ENCODE measurements at regions not wholly inside any gene's neighbourhood (a gene's known extent, or its start where the extent isn't known, plus 50 kb on each side); places are given as distances from the start of the nearest gene placed in this dataset.
"Not testable (repeated sequence)": the region's sequence is repeated elsewhere in the genome, so short reads cannot be mapped to it uniquely, and the experiment has no call there.

DNA sequence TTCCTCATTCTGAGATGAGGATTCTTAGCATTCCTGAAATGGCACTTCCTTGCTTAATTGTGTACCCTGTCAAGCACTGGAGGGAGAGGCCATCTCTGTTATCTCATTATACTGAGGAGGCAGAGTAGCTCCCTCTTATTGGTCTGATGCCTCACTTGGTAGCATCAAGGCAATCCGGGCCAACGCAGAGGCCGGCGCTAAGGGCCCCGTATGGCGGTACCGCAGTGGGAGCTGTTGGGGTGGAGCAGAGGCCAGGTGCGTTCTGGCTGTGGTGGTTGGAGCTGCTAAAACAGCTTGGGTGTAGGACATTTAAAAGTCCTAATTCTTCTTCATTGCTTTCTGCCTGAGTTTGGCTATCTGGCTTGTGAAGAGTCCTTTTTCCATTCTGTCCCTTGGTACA, 333.7 kb upstream of the NPAP1 start:
- not testable (repeated sequence) for TF ChIP-seq EP300, MXI1 (conservative IDR thresholded peaks at IDR 0.05; ENCODE audit: poor library complexity, severe bottlenecking)
- TF ChIP-seq, protein P1, sequence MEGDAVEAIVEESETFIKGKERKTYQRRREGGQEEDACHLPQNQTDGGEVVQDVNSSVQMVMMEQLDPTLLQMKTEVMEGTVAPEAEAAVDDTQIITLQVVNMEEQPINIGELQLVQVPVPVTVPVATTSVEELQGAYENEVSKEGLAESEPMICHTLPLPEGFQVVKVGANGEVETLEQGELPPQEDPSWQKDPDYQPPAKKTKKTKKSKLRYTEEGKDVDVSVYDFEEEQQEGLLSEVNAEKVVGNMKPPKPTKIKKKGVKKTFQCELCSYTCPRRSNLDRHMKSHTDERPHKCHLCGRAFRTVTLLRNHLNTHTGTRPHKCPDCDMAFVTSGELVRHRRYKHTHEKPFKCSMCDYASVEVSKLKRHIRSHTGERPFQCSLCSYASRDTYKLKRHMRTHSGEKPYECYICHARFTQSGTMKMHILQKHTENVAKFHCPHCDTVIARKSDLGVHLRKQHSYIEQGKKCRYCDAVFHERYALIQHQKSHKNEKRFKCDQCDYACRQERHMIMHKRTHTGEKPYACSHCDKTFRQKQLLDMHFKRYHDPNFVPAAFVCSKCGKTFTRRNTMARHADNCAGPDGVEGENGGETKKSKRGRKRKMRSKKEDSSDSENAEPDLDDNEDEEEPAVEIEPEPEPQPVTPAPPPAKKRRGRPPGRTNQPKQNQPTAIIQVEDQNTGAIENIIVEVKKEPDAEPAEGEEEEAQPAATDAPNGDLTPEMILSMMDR (IDR thresholded peaks at IDR 0.05; ENCODE audit: poor library complexity, severe bottlenecking) = not testable (repeated sequence)

Data from neural cell (in vitro differentiated cells).